ENCODE measurements at regions not wholly inside any gene's neighbourhood (a gene's known extent, or its start where the extent isn't known, plus 50 kb on each side); places are given as distances from the start of the nearest gene placed in this dataset.

DNA sequence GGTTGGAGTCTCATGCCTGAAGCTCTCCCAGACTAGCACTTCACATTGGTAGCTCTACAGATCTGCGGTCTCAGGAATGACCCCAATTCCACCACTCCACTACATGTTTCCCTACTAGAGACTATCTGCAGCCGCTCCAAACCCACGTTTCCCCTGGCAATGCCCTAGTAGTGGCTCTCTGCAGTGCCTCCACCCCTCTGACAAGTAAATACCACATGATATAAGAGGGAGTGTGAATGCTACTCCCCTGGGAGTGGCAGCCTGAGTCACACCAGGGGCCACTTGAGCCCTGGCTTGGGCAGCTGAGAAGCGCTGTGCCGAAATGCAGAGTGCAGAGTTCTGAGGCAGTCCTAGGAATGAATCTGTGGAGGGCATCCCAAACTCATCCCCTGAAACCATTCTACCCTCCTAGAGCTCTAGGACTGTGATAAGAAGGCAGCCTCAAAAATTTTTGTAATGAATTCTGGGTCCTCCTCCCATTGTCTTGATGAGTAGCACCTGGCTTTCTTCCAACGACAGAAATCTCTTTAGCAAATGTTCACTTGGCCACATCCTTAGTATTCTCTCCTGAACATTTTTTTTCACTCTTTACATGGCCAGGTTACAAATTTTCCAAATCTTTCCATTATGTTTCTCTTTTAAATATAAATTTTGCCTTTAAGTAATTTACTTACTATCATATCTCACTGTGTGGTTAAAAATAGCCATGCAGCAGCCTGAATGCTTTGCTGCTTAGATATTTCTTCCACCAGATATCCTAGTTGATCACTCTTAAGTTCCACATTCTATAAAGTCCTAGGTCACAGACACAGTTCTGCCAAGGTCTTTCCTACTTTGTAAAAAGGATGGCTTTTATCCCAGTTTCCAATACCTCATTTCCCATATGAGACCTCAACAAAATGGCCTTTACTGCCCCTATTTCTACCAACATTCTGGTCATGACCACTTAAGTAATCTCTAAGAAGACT is 160.2 kb upstream of the CPEB2 start:
- in situ Hi-C loops (cut with HindIII; ENCODE audit: low sequenced_read_pairs) = no loop called here

DNA sequence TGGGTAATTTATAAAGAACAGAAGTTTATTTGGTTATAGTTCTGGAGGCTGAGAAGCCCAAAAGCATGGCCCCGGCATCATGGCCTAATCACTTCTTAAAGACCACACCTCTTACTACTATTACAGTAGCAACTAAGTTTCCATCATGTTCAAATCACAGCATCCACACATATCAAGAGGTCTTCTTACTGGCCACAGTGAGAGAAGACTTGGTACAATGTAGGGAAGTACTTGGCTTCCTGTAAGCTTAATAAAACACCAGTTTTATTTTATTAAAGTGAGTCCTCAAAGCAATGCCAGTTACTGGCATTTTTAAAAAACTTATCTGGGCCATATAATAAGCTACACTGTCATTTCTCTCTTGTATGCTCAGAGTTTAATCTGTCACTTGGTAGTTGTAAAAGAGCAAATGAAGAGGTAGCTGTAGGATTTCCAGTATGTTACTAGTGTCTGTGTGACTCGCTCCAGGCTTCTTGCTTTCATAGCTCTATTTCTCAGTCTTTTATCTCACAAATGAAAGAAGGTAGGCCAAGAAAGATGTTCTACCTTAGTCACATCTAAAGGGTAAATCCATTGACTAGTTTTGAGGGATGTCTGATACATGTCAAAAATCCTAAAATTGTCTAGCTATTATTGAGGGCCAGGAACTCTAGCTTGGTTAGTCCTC is 159.2 kb upstream of the CPEB2 start:
- in situ Hi-C loops (cut with HindIII; ENCODE audit: low sequenced_read_pairs) = no loop called here

DNA sequence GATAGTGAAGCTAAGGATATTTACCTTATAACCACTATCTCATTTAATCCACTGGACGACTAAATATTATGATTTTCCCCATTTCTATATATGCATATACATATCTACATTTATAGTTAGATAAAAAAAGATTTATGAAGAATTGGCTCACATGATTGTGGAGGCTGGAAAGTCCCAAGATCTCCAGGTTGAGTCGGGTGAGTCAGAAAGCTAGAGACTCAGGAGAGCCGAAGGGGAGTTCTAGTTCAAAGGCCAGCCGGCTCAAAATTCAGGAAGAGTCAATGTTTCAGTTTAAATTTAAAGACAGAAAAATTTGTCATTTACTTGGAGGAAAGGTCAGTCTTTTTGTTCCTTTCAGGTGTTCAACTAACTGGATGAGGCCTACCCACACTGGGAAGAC is 158.2 kb upstream of the CPEB2 start:
- in situ Hi-C loops (cut with HindIII; ENCODE audit: low sequenced_read_pairs) = no loop called here

DNA sequence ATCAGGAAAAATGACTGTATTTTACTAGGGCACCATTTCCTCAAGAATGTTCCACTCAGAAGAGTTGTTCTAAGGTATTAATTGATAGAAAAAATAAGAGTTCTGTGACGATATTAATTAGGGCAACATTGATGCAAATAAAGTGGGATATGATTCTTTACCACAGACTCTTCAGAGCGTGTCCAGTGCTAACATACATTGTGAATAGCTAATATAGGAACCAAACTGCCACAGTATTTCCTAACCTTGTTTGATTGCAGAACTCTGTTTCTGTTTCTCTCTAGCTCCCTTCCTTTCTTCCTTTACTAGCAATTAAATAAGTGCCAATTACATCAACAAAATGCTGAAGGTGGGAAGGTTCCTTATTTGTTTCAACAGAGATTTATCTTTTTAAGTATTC is 154.1 kb upstream of the CPEB2 start:
- in situ Hi-C loops (cut with HindIII; ENCODE audit: low sequenced_read_pairs) = no loop called here

DNA sequence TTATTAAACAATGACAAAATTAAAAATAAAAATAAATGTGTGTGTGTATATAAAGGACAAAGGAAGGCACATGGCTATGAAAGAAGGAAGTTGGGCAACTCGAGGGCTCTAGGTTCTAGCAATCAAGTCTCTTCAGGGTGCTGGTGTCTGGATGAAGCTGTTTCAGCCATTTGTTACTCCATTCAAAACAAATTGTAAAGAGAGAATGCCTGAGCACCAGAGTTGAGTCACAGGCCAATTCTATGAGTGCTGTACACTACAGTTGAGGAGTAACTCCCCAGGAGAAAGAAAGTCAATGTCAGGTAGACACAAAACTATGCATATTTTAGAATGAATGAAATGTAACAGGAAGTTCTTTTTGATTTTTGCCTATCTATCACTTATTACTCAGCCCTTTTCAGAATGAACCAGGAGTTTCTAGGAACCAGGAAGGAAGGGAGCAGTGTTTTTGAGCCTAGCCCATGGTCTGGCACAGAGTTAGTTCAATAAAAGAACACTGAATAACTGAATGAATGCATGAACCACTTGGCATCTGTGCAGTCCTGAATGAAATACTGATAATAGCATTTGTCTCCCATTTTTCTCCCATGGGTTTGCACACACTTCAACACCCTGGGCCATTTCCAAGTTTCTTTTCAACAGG is 151.7 kb upstream of the CPEB2 start:
- in situ Hi-C loops (cut with HindIII; ENCODE audit: low sequenced_read_pairs) = no loop called here

DNA sequence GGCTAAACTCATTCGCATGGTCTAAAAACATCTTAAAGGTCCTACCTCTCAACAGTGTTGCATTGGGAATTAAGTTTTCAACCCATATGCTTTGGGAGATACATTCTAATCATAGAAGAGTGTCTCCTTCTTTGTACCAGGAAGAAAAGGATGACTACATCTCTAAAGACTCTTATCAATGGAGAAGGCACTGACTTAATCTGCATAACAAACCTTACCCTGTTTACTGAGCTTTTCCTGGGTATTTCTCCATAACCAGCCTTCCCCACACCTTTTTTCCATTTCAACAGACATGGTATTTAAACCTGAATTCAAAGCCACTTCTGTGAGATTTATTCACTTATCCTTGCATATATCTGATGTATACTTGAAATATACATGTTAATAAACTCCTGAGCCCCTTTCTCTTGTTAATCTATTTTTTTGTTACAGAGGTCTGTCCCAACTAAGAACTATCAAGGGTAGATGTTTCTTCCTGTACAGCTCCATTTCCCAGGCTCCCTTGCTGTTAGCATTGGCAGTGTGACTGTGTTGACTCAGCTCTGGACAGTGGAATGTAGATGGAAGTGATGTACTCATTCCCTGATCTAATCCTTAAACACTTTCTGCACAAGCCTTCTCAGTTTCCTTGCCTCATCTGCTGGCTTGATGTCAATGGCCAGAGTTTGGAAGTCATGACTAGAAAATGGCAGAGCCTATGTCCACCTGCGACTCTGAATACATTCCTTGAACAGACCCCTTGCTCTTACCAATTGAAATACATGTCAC is 148.9 kb upstream of the CPEB2 start:
- in situ Hi-C loops (cut with HindIII; ENCODE audit: low sequenced_read_pairs) = no loop called here

DNA sequence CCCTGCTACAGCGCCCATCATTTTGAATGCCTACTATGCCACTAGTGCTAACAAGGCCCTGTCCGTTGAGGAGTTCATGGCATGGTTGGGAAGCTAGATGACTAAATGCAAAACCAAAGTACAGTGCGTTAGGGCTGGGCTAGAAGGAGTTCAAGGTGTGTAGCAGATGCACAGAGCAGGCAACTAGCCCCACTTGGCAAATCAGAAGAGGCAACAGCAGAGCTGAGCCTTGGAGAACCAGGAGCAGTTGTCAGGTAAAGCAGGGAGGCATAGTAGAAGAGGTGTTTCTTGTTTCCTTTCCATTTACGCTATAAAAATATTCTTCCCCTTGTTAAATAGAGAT is 146.6 kb upstream of the CPEB2 start:
- in situ Hi-C loops (cut with HindIII; ENCODE audit: low sequenced_read_pairs) = no loop called here

DNA sequence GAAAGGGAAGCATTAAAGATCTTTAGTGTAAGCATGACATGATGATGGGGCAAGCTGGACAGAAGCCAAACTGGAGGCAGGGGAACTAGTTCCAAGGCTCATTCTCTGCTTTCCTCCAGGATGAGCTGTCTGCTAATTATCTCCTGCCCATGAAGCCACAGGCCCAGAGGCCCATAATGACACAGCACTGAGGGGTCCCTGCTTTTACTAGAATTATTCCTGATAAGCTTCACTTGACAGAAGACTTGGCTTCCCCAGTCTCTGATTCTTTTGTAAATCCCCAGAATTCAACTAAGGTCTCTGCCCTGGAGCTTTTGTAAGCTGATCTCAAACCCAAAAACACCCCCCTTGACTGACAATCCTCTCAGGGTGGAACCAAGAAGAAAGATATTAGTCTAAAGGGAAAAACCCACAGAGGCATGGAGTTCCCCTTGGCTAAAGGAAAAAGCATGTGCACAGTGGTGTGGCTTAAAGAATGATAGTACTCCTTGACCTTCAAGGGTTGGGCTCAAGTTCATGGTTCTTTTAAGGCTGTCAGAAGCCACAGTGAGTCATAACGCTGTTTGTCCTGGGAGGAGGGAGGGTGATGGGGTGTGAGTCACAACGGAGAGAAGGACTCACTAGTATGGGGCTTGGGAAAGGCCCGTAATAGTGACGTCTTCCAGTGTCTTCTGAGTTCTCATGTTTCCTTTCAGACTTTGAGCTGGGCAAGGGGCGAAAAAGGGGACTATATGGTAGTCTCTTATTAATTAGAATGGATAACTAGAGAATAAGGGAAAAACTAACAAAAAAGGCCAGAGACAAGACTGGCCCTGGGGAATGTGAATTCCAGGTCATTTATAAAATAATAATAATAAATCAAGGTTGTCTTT is 146.0 kb upstream of the CPEB2 start:
- in situ Hi-C loops (cut with HindIII; ENCODE audit: low sequenced_read_pairs) = no loop called here

DNA sequence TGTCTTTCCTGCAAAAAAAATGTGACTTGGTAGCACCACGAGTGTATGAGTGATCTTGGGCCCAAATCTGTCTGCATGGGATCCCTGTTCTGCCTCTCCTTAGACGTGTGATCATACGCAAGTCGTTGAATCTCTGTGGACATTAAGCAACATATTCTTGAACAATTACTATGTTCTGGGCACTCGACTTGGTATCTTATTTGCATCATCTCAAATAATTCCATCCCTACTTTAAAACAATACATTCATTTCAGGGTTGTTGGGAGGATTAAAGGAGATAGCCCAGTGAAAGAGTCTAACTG is 145.4 kb upstream of the CPEB2 start:
- in situ Hi-C loops (cut with HindIII; ENCODE audit: low sequenced_read_pairs) = no loop called here

DNA sequence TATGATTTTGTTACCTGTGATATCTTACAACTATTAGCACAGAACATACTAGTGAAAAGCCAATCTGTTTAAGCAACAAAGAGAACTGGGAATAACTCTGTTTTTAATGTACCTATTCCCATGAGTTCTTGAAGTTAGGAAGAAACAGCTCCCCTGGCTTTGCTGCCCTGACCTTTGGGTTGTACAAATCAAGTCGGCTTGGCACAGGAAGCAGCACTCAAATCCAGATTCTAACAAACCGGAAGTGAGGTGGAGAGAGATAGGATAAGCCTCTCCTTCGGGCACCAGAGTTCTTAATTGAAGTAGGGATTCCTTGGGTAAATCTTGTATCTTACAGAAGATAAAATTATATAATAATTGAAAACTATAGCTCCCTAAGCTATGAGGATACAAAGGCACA is 144.8 kb upstream of the CPEB2 start:
- in situ Hi-C loops (cut with HindIII; ENCODE audit: low sequenced_read_pairs) = no loop called here

DNA sequence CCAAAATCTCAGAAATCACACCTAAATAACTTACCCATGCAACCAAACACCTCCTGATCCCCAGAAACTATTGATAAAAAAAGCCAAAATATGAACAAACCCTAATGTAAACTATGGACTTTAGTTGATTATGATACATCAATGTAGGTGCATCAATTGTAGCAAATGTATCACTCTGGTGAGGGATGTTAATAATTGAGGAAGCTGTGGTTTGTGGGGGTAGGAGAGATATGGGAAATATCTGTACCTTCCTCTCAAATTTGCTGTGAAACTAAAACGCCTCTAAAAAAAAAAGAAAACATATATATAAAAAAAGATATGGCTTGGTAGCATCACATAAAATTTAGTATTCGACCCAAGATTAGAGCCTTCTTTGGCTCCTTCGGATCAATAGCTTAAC is 144.3 kb upstream of the CPEB2 start:
- in situ Hi-C loops (cut with HindIII; ENCODE audit: low sequenced_read_pairs) = no loop called here

DNA sequence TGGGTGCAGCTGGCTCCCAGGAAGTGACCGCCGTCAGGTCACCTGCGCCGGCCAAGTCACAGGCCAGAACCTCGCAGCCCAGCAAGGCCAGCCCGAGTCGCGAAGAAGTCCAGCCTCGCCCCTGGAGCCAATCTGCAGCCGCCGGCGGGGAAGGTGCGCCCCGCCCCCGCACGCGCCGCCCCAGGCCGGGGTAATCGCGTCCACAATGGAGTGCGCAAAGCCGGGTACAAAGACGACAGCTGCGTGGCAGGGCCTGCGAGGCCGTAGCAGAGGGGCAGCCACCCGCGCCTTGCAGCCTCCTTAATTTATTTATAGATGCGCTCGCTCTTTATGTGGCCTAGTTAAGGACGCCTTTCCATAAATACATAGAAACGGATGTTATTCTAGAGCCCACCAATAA is 139.4 kb upstream of the CPEB2 start:
- in situ Hi-C loops (cut with HindIII; ENCODE audit: low sequenced_read_pairs) = no loop called here

DNA sequence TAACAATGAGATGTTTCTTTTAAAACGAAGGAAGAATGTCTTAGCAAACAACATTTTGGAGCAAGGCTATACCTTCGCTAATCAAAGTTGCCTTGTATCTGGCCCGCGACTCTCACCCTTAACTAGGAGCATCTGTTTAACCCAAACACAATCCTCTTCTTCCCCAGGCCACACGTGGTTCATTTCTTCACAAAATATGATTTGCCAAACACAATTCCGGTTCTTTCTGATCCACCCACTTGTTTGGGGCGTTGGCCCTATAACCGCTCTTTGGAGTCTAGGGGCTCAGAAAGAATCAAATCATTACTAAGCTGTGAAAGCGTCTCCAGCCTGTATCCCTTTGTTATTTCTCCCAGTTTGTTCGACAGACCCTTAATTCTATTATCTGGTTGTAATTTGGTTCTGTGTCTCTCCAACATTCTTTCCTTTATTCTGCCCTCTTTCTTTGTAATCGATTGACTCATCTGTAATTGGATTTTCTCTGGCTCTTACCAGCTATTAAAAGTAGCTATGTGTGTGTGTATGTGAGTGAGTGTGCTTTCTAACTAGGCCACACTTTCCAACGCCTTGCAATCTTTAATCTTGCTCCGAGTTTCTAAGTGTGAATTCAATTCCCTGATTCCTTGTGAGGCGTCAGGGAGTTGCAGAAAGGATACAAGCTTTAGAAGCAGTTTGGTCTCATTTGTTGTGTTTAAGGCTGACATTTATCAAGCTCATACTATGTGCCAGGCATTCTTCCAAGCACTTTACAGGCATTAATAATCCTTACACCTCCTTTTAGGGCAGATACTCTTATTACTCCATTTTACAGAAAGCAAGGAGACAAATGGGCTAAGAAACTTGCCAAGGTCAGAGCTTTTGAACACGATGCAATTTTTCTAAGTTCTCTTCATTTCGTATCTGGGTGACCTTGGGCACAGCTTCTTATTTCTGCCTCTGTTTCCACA is 138.6 kb upstream of the CPEB2 start:
- in situ Hi-C loops (cut with HindIII; ENCODE audit: low sequenced_read_pairs) = no loop called here

DNA sequence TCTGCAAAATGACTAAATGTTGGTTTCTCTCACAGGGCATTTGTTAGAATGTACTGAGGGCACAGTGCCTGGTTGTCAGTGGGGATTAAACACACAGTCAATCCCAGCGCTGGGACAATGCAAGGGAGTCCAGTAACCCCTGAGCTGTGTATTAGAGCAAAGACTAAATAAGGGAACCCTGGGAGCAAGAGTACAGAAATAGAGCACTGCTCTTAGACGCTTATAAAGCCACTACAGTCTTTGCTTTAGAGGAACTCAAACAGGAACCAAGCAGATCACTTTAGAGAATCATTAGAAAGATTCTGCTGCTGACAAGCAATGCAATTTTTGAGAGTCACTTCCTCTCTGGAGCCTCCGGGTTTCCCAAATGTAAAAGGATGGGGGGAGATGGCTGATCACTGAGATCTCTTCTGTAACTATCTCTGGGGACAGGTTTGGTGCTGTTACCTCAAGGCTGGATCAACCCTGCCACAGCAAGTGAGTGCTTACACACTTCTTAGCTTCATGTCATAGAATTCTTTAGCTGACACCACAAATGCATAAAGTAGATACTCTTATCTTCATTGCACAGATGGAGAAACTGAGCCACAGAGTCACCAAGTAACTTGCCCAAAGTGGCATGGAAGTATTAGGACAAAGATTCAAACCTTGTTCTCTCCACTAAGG is 137.8 kb upstream of the CPEB2 start:
- in situ Hi-C loops (cut with HindIII; ENCODE audit: low sequenced_read_pairs) = no loop called here

DNA sequence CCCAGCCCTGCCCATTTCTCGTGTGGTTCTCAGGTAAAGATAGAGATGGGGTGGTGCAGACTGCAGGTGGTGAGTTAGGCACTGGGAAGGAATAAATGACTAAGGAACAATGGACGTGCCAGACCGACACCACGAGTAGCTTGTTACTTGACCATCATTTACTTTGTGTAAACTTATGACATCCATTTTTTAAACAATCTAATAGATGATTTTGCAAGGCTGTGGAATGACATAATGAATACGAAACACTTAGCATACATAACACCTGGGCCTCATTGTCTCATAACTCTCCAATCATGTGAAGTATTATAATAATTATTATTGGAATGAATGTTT is 137.3 kb upstream of the CPEB2 start:
- in situ Hi-C loops (cut with HindIII; ENCODE audit: low sequenced_read_pairs) = no loop called here

DNA sequence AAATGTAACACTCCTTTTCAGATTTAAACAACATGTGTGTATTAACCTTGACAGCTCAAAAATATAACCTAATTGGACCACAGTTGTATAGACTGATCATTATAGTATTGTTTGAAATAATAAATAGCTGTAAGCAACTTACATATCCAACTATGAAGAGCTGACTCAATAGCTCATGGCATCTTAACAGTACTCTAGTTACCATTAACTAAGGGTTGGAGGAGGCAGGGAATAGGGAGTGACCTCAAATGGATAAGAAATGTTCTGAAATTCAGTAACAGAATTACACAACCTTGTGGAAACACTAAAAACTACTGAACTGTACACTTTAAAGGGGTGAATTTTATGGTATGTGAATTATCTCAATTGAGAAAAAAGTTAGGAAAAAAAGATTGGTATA is 136.5 kb upstream of the CPEB2 start:
- in situ Hi-C loops (cut with HindIII; ENCODE audit: low sequenced_read_pairs) = no loop called here

DNA sequence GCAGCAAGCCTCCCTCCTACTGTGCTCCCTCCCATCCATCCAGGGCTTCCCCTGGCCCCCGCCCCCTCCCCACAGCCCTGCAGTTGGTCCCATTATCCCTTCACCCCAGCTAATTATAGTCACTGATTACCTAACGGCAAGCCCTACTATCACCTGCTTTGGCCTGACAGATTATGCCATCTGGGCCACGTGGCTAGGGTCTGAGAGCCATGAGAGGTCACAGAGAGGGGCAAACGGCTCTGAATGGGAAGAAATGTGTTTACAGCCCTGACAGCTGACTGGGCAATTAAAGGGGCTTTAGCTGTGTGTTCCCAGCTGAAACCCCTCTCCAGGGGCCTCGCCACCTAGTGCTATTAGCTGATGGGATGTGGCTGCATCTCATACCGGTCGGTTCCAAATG is 134.4 kb upstream of the CPEB2 start:
- in situ Hi-C loops (cut with HindIII; ENCODE audit: low sequenced_read_pairs) = no loop called here

DNA sequence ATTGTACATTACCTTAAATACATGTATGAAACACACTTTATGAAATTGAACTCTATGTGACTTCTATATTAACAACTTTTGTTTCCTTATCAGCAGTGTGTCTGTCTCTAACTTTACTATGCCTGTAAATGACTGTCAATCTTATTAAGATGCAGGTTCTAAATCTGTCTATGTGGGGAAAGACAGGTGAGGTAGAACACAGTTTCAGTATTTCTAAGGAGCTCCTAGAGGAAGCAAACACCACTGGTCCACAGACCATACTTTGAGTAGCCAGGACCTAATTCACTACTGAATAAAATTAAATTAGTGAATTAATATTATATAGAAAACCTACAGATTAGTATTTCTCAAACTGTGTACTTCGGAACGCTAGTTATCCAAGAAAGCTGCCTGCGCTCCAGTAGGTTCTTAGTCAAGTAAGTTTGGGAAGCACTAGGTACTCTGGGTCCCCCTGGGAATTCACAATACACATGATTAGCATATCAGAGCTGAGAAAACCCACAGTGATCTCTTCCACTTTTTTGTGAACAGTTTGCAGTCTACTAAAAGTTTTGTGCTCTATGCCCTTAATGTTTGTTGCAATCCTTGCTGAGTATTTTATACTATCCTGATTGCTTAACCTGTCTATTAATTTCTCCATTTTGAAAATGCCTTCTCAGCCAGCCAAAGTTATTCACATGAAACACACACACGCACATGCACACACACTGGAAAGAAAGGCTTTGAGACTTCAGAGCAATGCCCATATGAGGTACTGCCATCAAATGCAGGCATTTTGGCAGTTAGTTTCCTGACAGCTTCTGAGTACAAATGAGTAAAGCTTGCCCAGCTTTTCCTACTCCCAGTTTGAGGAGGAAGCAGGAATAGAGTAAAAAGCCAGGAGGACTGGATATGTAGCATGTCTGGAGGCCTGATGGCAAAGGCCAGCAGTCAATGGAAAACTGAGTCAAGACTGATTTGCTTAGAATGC is 133.6 kb upstream of the CPEB2 start:
- in situ Hi-C loops (cut with HindIII; ENCODE audit: low sequenced_read_pairs) = no loop called here
